NCI-H1436 treated with DMSO at 0.1 percent for 48 hours (cell line): ENCODE measurements at regions not wholly inside any gene's neighbourhood (a gene's known extent, or its start where the extent isn't known, plus 50 kb on each side); places are given as distances from the start of the nearest gene placed in this dataset.
"Not testable (repeated sequence)": the region's sequence is repeated elsewhere in the genome, so short reads cannot be mapped to it uniquely, and the experiment has no call there.

ENCODE experiments used
- DNase-seq: peaks from one replicate; lab custom pipeline; 2025; lab: John Stamatoyannopoulos, UW

- DNase-seq, result no peak
These were observed 185.0 kb downstream of the UXS1 start for GRCh38 chr2:106009096-106009495.

- DNase-seq, result no peak
These were observed 189.2 kb downstream of the UXS1 start for GRCh38 chr2:106004851-106005250.

GRCh38 chr2:105999211-105999989 lies 194.7 kb downstream of the UXS1 start:
- no peak for DNase-seq

- DNase-seq, result no peak
These were observed 196.4 kb downstream of the UXS1 start for GRCh38 chr2:105997711-105998110.

GRCh38 chr2:105990624-105991023 lies 203.5 kb downstream of the UXS1 start:
- no peak for DNase-seq

GRCh38 chr2:105989803-105990202 lies 204.3 kb downstream of the UXS1 start:
- DNase-seq, result not testable (repeated sequence)

GRCh38 chr2:105989070-105989469 lies 205.0 kb downstream of the UXS1 start:
- DNase-seq, result no peak

- no peak for DNase-seq
These were observed 216.3 kb downstream of the UXS1 start for GRCh38 chr2:105977807-105978206.

GRCh38 chr2:105977212-105977611 lies 216.9 kb downstream of the UXS1 start:
- no peak for DNase-seq

GRCh38 chr2:105974812-105975211 lies 219.3 kb downstream of the UXS1 start:
- DNase-seq, result no peak

- no peak for DNase-seq
These were observed 221.2 kb downstream of the UXS1 start for GRCh38 chr2:105972927-105973326.

- no peak for DNase-seq
These were observed 221.9 kb downstream of the UXS1 start for GRCh38 chr2:105972246-105972645.

GRCh38 chr2:105969552-105969951 lies 224.5 kb downstream of the UXS1 start:
- DNase-seq, result no peak

- DNase-seq, result no peak
These were observed 217.5 kb downstream of the NCK2 start for GRCh38 chr2:105962221-105962620.

- DNase-seq, result no peak
These were observed 217.0 kb downstream of the NCK2 start for GRCh38 chr2:105961599-105962146.

- DNase-seq, result no peak
These were observed 214.6 kb downstream of the NCK2 start for GRCh38 chr2:105959357-105959756.

- peak; percentile 76 for DNase-seq
These were observed 210.2 kb downstream of the NCK2 start for GRCh38 chr2:105954891-105955290.

GRCh38 chr2:105953942-105954341 lies 209.2 kb downstream of the NCK2 start:
- no peak for DNase-seq

- no peak for DNase-seq
These were observed 207.4 kb downstream of the NCK2 start for GRCh38 chr2:105952131-105952530.

GRCh38 chr2:105951384-105951694 lies 206.6 kb downstream of the NCK2 start:
- no peak for DNase-seq

- DNase-seq, result peak; percentile 23
These were observed 206.0 kb downstream of the NCK2 start for GRCh38 chr2:105950521-105951383.

GRCh38 chr2:105943977-105944376 lies 199.3 kb downstream of the NCK2 start:
- no peak for DNase-seq
